C4-2B (cell line): ENCODE measurements at regions not wholly inside any gene's neighbourhood (a gene's known extent, or its start where the extent isn't known, plus 50 kb on each side); places are given as distances from the start of the nearest gene placed in this dataset.

Experiments
- ZFX ChIP-seq: fragments of 450-650 bp; IDR thresholded peaks from 2 replicates; pipeline ENCODE4 v1.6.1; 2017
- TF ChIP-seq, protein P1 (sequence below): fragments of 450-650 bp; conservative IDR thresholded peaks from 2 replicates; pipeline ENCODE4 v1.5.1; 2017; ENCODE audit warnings: mild to moderate bottlenecking

DNA sequence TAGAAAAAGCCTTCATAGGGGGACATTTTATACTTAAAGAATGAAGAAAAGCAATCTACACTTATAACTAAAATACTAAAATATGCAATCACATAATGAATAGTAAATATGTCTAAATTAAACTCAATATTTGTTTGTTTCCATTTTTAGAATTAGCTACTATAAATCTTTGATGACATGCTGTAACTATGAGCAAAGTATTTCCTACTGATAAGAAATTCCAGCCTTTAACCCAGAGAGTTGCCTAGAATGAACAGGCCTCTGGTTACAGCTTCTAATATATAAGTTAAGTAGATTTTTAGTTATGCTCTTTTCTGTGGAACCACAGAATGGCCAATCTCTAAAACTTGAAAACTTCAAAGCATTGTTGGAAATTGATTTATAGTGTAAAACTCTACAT lies 1465.6 kb upstream of the ZEB2 start:
- TF ChIP-seq, protein P1, sequence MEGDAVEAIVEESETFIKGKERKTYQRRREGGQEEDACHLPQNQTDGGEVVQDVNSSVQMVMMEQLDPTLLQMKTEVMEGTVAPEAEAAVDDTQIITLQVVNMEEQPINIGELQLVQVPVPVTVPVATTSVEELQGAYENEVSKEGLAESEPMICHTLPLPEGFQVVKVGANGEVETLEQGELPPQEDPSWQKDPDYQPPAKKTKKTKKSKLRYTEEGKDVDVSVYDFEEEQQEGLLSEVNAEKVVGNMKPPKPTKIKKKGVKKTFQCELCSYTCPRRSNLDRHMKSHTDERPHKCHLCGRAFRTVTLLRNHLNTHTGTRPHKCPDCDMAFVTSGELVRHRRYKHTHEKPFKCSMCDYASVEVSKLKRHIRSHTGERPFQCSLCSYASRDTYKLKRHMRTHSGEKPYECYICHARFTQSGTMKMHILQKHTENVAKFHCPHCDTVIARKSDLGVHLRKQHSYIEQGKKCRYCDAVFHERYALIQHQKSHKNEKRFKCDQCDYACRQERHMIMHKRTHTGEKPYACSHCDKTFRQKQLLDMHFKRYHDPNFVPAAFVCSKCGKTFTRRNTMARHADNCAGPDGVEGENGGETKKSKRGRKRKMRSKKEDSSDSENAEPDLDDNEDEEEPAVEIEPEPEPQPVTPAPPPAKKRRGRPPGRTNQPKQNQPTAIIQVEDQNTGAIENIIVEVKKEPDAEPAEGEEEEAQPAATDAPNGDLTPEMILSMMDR, result no peak
- TF ChIP-seq ZFX, result no peak
